Glomerular visceral epithelial cell (primary cell): ENCODE measurements at regions not wholly inside any gene's neighbourhood (a gene's known extent, or its start where the extent isn't known, plus 50 kb on each side); places are given as distances from the start of the nearest gene placed in this dataset.

Experiments used
- DNase-seq: peaks from one replicate; pipeline ENCODE4 v3.0.0-alpha.2; 2016; ENCODE audit errors: extremely low spot score

DNA sequence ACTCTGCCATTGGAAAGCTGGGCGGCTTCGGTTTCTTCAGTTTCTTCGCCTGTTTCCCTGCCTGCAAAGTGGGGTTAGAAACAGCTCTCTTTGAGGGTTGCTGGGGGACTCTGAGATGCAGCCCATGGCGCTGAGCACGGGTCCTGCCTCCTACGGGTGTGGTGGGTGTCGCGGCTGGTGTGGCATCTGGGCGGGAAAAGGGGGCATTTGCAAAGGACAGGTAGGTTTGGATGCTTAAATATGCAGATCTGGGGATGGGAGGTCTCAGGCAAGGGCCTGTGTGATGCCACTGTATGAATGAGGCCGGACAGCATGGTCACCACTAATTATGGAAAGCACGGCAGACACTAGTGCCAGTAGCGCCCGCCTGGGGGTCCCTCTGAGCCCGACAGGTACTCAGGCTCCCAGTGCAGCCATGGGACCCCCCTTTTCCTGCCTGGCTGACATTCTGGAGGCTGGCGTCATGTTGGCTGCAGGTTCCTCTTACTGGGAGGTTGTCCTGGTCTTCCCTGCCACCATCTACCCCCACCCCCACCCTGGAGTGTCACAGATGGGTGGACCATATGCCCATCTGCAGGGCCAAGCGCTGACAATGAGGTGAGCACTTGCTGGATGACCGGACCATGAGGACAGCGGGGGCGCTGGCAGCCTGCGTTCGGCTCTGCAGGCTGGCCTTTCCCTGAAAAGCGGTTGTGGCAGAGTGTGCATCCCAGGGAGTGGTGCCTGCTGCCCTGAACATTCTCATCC is 237.7 kb downstream of the SEC14L1 start:
- no peak for DNase-seq

DNA sequence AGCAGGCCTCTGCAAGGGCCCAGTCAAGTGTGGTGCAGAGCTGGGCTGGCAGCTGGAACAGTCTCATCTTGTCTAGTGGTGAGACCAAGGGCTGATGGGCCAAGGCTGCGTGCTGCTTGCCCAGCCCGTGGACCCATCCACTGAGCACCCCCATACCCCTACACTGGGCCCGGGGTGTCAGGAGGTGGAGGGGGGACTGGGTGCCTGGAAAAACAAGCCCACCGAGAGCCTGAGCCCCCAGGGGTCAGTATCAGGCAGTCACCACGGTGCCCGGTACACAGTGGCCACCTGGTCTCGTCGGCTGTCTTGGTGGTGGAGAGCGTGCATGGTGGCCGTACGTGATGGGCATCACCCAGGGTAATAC is 238.3 kb downstream of the SEC14L1 start:
- no peak for DNase-seq

DNA sequence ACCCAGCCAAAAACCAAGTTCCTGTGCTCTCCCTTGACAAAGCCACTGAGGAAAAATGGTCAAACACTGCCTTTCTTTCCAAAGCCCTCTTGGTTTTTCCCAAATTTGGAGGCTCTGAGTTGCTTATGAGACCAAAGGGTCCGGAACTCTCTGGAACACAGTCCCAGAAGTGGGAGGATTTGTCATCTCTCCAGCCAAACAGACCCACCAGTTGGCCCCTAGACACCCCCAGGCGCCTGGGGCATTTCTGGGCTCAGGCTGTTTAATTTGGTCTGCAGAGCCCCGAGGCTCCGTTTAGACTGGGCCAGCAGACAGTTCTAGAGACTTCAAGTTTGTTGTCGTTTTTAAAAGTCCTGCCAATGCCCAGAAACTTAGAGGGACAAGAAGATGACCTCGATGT is 239.1 kb downstream of the SEC14L1 start:
- DNase-seq = no peak

DNA sequence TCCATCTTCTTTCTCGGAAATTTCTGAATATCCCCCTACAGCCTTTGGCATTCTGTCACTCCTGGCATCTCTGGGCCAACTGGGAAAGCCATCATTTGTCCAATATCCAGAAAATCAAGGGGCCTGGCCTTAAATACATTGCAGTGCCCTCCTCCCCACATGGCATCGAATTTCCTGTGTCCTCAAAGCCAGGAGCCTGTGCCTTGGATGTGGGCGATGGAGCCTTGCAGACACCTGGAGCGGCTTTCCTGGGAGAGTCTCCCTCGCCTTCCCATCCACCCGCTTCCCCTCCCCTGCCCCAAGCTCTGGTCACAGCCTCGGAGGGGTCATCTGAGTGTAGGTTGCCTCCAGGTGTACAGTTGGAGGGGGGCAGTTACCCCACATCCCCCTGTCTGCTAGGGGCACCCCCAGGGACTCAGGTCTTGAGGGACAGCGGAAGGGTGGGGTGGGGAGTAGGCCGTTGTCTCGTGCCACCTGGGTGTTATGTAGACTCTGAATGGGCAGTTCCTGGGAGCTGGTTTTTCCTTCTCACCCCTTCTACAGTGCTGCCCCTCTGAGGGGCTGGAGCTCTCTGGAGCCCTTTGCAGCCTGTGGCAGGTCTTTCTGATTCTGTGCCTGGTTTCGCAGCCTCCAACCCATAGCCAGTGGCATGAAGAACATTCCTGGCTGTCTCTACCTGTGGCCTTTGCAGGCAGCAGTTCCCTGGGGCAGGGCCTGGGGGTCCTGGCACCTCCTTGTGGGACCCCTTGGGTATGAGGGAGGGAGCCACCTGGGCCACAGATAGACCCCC is 239.8 kb downstream of the SEC14L1 start:
- DNase-seq = no peak

DNA sequence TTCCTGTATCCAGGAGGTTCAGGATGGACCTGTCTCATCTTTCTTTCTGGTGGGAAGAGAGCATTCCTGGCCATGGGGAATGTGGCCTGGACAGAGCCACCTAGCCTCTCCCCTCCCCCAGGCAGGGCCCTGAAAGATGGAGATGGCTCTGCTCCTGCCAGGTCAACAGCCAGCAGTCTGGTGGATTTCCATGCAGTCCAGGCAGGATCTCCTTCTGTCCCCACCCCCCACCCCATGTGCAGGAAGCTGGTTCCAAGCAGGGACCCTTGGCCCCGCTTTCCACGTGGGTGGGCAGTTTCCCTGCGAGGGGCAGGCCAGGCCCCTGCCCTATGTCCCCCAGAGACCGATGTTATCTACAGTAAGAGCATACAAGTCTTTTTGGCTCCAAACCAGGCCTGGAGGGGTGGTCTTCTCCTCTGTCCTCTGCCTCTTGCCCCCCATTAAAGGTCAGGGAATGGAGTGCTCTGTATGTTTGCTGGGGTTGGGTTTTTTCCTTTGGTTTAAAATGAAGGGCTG is 240.5 kb downstream of the SEC14L1 start:
- no peak for DNase-seq

DNA sequence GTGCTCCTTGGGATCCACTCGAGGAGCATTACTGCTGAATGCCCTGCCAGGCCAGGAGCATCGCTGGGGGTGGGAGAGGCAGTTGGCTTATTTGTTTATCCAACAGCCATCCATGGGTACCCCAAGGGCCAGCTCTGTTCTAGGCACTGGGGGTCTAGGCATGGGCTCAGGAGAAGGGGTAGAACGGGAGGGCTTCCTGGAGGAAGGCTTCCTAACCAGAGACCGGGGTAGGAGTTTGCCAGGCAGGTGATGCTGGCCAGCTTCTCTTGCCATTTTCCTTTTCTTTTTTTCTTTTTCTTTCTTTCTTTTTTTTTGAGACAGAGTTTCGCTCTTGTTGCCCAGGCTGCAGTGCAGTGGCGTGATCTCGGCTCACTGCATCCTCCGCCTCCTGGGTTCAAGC is 241.0 kb downstream of the SEC14L1 start:
- no peak for DNase-seq

DNA sequence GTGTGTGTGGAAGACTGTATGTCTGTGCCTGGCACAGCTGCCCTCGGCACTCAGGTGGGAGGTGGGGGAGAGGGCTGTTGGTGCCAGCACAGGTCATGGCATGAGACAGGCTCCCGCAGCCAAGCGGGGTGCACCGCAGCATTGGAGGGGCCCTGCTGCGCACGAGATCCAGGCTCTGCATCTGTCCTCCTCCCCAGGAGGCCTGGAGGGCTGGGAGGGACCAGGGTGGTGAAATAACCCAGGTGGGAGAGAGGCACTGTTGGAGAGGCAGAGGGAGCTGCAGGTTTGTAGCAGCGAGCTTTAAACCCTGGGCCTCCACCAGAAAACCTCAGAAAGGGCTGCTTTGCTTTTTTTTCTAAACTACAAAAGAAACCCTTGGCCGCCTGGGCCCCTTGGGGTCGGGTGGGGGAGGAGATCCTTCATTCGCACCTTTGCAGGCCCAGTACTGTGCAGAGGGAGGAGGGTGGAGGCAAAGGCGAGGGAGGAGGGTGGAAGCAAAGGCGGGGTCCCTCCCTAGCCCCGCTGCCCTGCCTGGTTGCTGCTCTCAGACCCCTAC is 241.7 kb downstream of the SEC14L1 start:
- no peak for DNase-seq

DNA sequence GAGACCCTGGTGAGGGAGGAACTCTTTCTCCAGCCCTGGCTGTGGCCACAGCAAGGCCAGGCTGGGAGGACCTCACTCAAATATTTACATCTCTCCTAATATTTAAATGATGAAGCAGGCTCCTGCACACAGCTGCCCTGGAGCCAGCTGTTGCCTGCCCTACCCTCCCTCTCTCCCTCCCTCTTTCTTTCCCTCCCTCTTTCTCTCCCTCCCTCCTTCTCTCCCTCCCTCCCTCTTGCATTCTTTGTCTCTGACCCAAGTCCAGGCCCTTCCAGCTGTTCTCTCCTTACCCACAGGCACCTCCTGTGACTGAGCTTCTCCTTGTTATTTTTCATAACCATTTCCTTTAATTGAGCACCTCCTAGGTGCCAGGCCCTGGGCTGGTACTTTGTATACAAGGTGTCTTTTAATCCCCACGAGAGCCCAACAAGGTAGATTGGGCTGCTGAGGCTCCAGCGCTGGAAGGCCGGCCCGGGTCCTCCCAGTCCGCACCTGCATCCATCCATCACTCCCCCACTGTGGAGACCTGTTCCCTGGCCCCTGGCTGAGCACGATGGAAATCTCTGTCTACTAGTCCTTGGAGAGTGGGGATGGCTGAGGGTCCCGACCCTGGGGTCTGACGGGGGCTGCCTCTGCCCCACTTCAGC is 242.3 kb downstream of the SEC14L1 start:
- DNase-seq = no peak

DNA sequence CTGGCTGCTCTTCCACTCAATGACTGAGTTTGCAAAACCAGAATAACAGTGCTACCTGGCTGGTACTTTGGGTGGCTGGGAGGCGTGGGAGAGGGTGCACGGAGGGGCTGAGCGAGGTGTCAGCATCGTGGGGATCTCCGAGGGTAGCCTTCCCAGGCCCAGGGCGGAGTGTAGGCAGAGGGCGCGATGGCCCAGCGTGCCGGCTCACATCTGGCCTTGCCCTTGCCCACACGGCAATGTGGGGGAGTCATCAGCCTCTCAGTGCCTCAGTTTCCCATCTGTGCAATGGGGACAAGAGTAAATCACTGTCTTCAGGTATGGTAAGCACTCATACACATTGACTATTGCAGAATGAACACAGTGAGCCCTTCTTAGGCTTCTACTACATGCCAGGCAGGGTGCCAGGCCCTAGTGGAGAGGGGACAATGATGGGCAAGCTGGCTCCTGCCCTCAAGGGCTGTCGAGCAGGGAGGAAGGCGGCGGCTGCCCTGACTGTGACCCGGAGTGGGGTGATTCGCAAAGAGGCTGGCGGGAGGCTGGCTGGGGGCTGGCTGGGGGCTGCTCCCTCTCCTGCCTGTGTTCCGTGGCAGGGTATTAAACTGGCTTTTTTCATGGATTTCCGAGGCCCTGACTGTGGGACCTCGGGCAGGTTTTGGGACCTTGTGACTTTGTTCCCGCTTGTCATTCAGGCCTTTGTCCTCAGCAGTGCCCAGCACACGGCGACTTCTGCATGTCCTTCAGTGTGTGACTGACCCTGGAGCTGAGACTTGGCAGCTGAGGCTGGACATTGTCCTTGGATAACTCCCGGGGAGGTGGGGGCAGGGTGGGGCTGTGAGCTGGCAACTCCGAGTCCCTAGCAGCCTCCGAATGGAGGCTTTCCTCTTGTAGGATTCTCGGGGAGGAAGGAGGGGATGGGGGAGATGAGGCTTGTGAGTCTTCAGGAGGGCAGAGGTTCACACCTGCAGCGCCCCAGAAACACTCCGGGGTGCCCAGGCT is 243.1 kb downstream of the SEC14L1 start:
- DNase-seq = no peak

DNA sequence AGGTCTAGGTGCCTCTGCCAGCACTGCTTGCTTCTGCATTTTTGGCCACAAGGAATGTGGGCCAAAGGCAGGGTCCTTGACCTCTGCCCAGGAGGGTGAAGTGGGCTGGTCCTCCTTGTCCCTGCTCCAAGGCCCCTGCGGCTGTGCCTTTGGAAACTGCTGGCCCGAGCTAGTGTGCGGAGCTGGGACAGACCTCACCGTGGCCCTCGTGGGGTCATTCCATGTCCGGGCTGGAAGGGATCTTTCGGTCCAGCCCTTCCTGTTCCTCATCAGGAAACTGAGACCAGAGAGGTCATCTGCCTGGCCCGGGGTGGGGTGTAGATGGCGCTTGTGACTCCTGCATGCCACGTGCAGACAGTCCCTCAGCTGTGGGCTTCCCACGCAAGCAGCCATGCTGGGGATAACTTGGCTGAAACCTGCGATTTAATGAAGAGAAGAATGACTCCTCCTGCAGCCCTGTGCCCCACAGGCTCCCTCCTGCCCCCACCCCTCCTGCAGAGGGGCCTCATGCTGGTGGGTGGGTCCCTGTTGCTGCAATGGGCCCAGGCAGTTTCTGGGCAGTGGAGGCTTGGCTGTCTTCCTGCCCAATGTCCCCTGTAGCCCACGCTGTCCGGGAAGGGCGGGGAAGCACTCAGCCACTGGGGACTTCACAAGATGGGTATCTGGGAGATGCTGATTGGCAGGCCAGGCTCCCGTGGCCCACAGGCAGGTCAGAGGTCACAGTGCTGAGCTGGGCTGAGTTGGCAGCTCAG is 245.2 kb downstream of the SEC14L1 start:
- DNase-seq = no peak

DNA sequence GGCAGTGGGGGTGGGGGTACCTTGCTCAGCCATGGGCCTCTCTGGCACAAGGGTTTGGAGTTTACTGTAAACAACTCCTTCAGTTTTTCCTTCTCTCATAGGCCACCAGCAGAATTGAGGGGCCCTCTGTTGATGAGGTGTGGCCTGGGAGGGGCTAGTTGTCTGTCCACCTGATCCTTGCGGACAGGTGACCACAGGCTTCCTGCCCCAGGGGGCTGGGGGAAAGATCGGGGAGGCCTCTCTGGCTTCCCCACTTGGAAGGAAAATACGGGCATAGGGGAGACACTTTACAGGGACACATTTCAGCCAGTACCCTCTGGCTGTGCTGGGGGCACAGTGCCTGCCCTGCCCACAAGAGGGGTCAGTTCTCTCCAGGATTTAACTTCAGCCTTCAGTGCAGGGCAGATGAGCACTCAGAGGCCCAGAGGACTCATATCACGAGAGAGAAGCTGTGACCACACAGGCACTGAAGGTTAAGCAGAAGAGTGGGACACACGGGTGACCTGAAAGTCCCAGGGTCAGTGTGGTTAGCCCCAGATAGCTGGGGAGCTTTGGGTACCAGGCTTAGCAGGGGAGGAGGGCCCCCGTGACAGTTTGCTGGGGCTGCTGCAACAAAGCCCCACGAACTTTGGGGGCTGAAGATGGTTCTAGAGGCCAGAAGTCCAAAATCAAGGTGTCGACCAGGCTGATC is 245.9 kb downstream of the SEC14L1 start:
- no peak for DNase-seq

DNA sequence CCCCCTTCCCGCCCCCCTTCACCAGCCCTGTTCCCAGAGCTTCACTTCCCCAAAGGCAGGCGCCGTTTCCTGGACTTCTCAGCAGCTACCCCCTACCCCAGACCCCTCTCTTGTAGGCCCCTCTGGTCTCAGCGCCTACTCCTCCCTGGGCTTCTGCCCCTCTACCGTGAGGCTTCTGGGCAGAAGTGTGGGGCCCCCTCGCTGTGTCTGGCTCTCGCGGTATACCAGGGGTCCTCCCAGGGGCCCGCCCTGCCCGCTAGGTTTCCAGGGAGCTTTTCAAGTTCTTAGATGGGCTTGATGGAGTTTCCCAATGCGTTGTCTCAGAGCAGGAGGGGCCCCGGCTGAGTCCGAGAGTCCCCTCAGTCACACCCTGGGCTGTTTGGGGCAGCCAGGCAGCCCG is 247.1 kb downstream of the SEC14L1 start:
- DNase-seq = no peak

DNA sequence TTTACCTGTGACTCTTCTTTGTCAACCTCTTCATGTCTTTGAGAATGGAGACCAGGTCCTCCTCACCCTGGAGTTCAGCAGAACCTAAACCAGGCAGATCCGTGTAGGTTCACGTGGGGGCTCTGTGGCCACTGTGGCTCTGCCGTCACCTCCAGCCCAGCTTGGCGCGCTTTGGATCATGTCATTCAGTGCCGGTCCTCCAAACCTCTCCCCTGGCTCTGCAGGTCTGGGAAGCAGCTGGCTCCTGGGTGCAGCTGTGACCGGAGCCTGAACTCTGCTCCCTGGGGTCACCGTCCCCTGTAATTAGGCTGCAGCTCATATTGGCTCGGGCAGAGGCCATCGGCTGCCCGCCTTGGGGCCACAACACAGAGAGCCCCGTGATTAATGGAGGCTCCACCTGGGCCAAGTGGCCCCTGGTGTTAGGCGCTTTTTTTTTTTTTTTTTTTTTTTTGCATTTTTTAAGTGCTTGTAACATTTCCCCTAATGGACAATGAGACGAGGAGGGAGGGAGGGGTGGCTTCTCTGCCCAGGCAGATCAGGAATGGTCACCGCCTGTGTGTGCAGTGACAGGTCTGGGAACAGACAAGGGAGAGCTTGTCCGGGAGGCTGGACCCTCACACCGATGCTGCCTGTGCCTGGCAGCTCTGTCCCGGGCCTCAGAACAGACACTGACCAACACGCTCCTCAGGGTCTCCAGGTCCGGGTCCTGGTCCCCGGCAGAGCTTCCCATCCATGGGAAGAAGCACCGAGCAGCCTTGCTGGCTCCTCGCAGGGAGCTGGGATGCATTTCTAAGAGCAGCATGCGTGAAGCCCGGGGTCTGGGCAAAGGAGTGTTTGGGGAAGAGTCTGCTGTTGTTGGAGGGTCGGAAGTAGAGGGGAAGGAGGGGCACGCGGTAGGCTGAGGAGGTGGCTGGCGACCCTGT is 247.9 kb downstream of the SEC14L1 start:
- DNase-seq = no peak

DNA sequence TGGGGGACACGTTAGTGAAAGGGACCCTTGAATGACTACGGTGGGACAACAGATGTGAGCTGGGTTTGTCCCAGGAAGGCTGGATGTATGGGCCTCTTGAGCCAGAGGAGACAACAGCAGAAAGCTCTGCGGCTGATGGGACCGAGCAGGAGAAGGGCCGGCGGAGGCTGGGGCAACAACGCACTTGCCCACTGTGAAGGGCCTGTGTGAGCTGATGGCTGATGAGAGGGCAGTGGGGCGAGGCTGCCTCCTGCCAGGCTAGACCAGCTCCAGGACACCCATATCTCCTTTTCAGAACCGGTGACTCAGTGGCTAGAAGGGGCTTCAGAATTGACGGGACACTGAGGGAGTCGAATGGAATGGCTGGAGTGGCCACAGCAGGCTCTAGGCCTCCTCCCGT is 250.1 kb downstream of the SEC14L1 start:
- DNase-seq = no peak

DNA sequence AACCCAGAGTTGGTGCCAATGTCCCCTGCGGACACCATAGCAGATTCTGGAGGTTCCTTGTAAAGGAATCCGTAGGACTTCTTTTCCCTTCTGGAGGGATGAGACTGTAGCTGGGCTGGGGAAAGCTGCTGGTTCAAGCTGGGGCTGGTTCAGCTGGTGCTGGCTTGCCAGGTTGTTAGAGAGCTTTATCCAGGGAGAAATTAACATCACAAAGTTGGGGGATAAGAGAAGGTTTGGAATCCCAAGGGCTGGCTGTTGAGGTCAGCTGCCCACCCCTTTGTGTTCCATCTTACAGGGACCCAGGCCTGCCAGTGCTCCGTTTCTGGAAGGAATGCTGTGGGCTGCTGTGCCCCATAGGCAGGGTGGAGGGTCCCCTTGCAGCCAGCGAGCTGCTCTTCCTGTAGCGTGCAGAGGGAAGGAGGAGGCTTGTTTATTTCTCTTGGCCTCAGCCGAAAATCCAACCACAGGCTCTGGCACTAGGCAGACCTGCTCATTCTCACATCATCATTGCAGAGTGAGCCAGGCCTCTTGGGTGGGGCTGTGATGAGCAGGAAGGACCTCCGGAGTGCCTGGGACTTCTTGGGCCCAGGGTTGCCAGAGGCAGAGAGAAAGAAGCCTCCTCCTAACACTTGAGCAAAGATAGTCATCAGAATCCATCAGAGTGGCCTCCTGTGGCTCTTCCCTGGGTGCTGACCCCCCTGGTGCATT is 251.1 kb downstream of the SEC14L1 start:
- DNase-seq = peak; percentile 85

DNA sequence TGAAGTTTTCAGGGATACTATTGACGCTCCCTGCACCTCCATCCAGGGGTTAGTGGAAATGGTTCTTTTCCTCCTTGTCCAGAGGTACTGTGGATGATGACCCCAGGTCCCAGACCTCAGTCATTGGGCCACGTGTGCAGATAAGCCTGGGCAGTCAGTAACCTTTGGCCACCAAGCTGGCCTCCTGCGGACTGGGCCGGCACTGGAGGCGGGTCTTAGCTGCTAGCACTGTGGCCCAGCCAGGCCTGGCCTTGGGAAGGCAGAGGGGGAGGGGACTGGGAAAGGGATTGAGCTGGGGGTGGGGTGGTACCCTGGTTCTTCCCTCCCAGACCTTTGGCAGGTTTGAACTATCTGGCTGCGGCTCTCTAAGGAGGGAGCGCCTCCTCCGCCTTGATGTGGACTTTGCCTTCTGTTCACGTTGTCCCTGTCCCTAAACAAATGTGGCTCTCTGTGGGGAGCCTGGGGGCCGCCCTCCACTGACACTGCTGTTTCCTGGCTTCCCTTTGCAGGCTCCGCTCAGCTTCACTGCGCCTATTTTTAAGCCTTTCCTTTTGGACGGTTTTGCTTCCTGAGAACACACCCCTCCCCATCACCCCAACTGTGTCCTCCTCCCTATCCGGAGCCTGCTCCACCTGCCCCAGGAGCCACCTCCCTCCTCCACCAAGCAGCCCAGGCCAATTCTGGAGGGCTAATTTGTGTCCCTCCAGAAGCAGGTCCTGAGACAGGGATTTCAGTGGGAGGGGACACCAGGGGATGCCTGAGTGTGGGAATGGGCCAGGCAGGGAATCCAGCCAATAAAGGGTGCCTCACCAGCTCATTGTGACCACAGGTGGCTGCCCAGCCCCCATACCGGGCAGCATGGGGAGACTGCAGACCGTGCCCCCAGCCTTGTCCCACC is 251.9 kb downstream of the SEC14L1 start:
- DNase-seq = peak; percentile 41

DNA sequence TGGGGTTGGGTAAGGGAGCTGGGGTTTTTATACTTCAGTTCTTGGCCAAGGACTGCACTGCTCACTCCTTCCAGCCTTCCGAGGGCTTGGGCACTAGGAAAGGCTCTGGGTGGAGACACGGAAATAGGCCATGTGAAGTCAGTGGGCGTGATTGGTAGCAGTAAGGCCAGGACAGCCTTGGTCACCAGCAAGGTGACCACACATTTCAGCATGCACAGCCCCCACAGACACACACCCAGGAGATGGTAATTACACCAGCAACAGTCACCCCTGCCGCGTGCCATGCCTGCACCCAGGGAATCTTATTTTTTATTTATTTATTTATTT is 252.5 kb downstream of the SEC14L1 start:
- no peak for DNase-seq
